SK-N-SH treated with all-trans-retinoic acid at 6 μM for 48 hours (cell line): ENCODE measurements at regions not wholly inside any gene's neighbourhood (a gene's known extent, or its start where the extent isn't known, plus 50 kb on each side); places are given as distances from the start of the nearest gene placed in this dataset.

Experiments
- ARNTL ChIP-seq: fragments of 450-650 bp; formaldehyde crosslinking; IDR thresholded peaks from 2 replicates; pipeline ENCODE4 v1.5.0; 2020; ENCODE audit warnings: low read depth, mild to moderate bottlenecking, moderate library complexity, borderline replicate concordance
- BACH2 ChIP-seq: fragments of 250-450 bp; sonication (Bioruptor Pico); IDR thresholded peaks from 2 replicates; pipeline ENCODE4 v1.9.0; 2021; ENCODE audit warnings: mild to moderate bottlenecking, borderline replicate concordance
- ESRRG ChIP-seq: fragments of 250-450 bp; sonication (Bioruptor Pico); IDR thresholded peaks from 2 replicates; pipeline ENCODE4 v1.6.1; 2021; ENCODE audit warnings: mild to moderate bottlenecking
- GLIS3 ChIP-seq: fragments of 250-450 bp; sonication (Bioruptor Pico); IDR thresholded peaks from 2 replicates; pipeline ENCODE4 v1.5.0; 2020; ENCODE audit warnings: mild to moderate bottlenecking, moderate library complexity
- ISL1 ChIP-seq: fragments of 250-450 bp; sonication (Bioruptor Pico); IDR thresholded peaks from 2 replicates; pipeline ENCODE4 v2.1.2; 2022; ENCODE audit warnings: mild to moderate bottlenecking, moderate library complexity
- OSR1 ChIP-seq: fragments of 250-450 bp; sonication (Bioruptor Pico); IDR thresholded peaks from 2 replicates; pipeline ENCODE4 v1.8.0; 2022; ENCODE audit warnings: moderate library complexity, mild to moderate bottlenecking, inconsistent platforms
- PPARA ChIP-seq: fragments of 250-450 bp; sonication (Bioruptor Pico); IDR thresholded peaks from 2 replicates; pipeline ENCODE4 v1.5.0; 2020; ENCODE audit warnings: mild to moderate bottlenecking, borderline replicate concordance
- RARB ChIP-seq: fragments of 250-450 bp; sonication (Bioruptor Pico); IDR thresholded peaks from 2 replicates; pipeline ENCODE4 v1.8.0; 2021; ENCODE audit warnings: mild to moderate bottlenecking, moderate library complexity
- ZC3H10 ChIP-seq: fragments of 250-450 bp; sonication (Bioruptor Pico); IDR thresholded peaks from 2 replicates; pipeline ENCODE4 v1.5.1; 2021; ENCODE audit warnings: mild to moderate bottlenecking, moderate library complexity
- ZFP3 ChIP-seq: fragments of 250-450 bp; sonication (Bioruptor Pico); IDR thresholded peaks from 2 replicates; pipeline ENCODE4 v1.5.0; 2020; ENCODE audit warnings: mild to moderate bottlenecking, moderate library complexity
- ZNF565 ChIP-seq: fragments of 450-650 bp; formaldehyde crosslinking; conservative IDR thresholded peaks from 2 replicates; pipeline ENCODE4 v1.5.0; 2020; ENCODE audit warnings: low read depth, mild to moderate bottlenecking, moderate library complexity
- ZNF70 ChIP-seq: fragments of 450-650 bp; formaldehyde crosslinking; IDR thresholded peaks from 2 replicates; pipeline ENCODE4 v1.5.0; 2020; ENCODE audit warnings: mild to moderate bottlenecking, moderate library complexity
- TF ChIP-seq, protein P1 (sequence below): fragments of 250-450 bp; sonication (Bioruptor Pico); IDR thresholded peaks from 2 replicates; pipeline ENCODE4 v1.8.0; 2020; ENCODE audit warnings: mild to moderate bottlenecking, moderate library complexity, borderline replicate concordance
- TF ChIP-seq, protein P2 (sequence below): fragments of 250-450 bp; sonication (Bioruptor Pico); IDR thresholded peaks from 2 replicates; pipeline ENCODE4 v1.5.1; 2020; ENCODE audit warnings: low read depth, mild to moderate bottlenecking, moderate library complexity

DNA sequence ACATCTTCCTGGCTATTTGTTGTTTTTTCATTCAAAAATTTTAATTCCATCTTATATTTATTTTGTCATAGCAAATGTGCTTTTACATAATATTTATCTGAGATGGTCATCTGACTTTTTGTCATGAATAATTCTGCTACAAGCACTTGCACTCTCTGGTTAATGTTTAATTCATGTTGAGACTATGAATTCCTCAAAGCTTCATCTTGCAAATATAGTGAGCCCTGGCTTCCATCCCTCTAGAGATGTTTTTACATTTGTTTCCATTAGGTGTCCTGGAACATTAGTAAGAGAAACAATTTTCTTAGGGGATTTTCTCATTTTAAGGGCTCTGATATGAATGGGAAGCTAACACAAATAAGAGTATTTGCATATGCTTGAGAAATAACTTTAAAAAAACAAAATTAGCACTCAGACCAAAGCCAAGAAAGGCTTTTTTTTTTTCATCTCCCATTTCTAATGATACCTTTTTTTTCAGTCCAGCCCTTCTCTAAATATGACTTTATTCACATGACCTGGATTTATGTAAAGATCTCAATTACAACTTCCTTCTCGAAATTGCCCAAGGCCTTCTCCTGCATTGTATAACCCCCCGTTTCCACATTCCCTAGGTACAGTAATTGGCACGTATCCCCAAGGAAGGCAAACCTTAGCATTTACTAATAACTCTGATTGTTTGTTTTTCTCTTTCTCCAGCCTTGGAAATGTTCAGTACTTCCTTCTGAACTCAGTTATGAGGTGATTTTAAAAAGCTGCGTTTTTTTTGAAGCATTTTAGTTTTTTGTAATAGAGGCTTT is 797.0 kb upstream of the GJE1 start:
- TF ChIP-seq RARB (CRISPR knock-in tag) (no peak), ZNF70 (CRISPR knock-in tag) (no peak), ESRRG (no peak), BACH2 (CRISPR knock-in tag) (no peak), ARNTL (CRISPR knock-in tag) (no peak), PPARA (CRISPR knock-in tag) (no peak), ZC3H10 (no peak), ISL1 (CRISPR knock-in tag) (no peak), OSR1 (CRISPR knock-in tag) (no peak), ZNF565 (CRISPR knock-in tag) (no peak), ZFP3 (CRISPR knock-in tag) (no peak), GLIS3 (CRISPR knock-in tag) (no peak)
- TF ChIP-seq, protein P1, sequence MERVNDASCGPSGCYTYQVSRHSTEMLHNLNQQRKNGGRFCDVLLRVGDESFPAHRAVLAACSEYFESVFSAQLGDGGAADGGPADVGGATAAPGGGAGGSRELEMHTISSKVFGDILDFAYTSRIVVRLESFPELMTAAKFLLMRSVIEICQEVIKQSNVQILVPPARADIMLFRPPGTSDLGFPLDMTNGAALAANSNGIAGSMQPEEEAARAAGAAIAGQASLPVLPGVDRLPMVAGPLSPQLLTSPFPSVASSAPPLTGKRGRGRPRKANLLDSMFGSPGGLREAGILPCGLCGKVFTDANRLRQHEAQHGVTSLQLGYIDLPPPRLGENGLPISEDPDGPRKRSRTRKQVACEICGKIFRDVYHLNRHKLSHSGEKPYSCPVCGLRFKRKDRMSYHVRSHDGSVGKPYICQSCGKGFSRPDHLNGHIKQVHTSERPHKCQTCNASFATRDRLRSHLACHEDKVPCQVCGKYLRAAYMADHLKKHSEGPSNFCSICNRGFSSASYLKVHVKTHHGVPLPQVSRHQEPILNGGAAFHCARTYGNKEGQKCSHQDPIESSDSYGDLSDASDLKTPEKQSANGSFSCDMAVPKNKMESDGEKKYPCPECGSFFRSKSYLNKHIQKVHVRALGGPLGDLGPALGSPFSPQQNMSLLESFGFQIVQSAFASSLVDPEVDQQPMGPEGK (CRISPR knock-in tag): no peak
- TF ChIP-seq, protein P2, sequence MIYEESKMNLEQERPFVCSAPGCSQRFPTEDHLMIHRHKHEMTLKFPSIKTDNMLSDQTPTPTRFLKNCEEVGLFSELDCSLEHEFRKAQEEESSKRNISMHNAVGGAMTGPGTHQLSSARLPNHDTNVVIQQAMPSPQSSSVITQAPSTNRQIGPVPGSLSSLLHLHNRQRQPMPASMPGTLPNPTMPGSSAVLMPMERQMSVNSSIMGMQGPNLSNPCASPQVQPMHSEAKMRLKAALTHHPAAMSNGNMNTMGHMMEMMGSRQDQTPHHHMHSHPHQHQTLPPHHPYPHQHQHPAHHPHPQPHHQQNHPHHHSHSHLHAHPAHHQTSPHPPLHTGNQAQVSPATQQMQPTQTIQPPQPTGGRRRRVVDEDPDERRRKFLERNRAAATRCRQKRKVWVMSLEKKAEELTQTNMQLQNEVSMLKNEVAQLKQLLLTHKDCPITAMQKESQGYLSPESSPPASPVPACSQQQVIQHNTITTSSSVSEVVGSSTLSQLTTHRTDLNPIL: no peak
